Progenitor cell of endocrine pancreas (in vitro differentiated cells): ENCODE measurements at regions not wholly inside any gene's neighbourhood (a gene's known extent, or its start where the extent isn't known, plus 50 kb on each side); places are given as distances from the start of the nearest gene placed in this dataset.

Source experiments
- DNase-seq: peaks from one replicate; pipeline ENCODE4 v3.0.0; 2021; ENCODE audit warnings: low spot score; ENCODE audit not compliant: unreplicated experiment
- H3K27ac Mint-ChIP-seq: 2 replicates; pipeline ENCODE4 v1.8.0; 2021; ENCODE audit warnings: mild to moderate bottlenecking, moderate library complexity, mixed read lengths
- H3K27me3 Mint-ChIP-seq: 2 replicates; pipeline ENCODE4 v1.8.0; 2021; ENCODE audit warnings: mixed read lengths
- H3K36me3 Mint-ChIP-seq: 2 replicates; pipeline ENCODE4 v1.8.0; 2022; ENCODE audit warnings: mixed read lengths; ENCODE audit not compliant: insufficient read depth
- H3K4me1 Mint-ChIP-seq: 2 replicates; pipeline ENCODE4 v1.8.0; 2021; ENCODE audit warnings: low read depth, mixed read lengths
- H3K4me3 Mint-ChIP-seq: 2 replicates; pipeline ENCODE4 v1.8.0; 2021; ENCODE audit warnings: low read depth, mild to moderate bottlenecking, moderate library complexity, mixed read lengths
- H3K9me3 Mint-ChIP-seq: 2 replicates; pipeline ENCODE4 v1.8.0; 2021; ENCODE audit warnings: low read depth, mixed read lengths
- TF ChIP-seq, protein P1 (sequence below): fragments of 200-600 bp; sonication (generic); IDR thresholded peaks from one replicate; pipeline ENCODE4 v1.5.0; 2021; ENCODE audit warnings: antibody characterized with exemption, mild to moderate bottlenecking; ENCODE audit not compliant: unreplicated experiment

DNA sequence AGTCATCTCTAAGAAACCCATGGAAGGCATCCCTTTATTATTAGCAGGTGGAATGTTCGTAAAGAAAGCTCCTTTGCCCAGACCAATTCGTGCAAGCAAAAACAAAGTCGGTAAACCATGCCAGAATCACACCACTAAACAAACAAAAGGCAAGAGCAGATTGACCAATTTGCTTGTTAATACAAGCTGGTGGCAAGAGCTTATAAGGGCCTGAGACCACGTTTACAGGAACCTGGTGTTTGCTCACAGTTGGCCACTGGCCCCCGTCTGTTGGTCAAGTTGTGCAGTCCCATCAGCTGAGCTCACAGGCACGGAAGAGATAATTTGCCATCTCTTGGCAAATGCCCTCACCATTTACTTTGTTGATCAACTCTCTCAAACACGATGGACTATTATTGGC lies 342.2 kb upstream of the MKI67 start:
- H3K36me3 Mint-ChIP-seq = no peaks in the 10 kb centered on the region
- H3K27me3 Mint-ChIP-seq = peaks cover 11% of the 10 kb centered on the region
- no peaks in the 10 kb centered on the region for H3K9me3 Mint-ChIP-seq
- H3K4me1 Mint-ChIP-seq = no peaks in the 10 kb centered on the region
- TF ChIP-seq, protein P1, sequence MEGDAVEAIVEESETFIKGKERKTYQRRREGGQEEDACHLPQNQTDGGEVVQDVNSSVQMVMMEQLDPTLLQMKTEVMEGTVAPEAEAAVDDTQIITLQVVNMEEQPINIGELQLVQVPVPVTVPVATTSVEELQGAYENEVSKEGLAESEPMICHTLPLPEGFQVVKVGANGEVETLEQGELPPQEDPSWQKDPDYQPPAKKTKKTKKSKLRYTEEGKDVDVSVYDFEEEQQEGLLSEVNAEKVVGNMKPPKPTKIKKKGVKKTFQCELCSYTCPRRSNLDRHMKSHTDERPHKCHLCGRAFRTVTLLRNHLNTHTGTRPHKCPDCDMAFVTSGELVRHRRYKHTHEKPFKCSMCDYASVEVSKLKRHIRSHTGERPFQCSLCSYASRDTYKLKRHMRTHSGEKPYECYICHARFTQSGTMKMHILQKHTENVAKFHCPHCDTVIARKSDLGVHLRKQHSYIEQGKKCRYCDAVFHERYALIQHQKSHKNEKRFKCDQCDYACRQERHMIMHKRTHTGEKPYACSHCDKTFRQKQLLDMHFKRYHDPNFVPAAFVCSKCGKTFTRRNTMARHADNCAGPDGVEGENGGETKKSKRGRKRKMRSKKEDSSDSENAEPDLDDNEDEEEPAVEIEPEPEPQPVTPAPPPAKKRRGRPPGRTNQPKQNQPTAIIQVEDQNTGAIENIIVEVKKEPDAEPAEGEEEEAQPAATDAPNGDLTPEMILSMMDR = no peak
- H3K27ac Mint-ChIP-seq = no peak overlapping the region
- no peak for DNase-seq
- H3K4me3 Mint-ChIP-seq = no peak overlapping the region

DNA sequence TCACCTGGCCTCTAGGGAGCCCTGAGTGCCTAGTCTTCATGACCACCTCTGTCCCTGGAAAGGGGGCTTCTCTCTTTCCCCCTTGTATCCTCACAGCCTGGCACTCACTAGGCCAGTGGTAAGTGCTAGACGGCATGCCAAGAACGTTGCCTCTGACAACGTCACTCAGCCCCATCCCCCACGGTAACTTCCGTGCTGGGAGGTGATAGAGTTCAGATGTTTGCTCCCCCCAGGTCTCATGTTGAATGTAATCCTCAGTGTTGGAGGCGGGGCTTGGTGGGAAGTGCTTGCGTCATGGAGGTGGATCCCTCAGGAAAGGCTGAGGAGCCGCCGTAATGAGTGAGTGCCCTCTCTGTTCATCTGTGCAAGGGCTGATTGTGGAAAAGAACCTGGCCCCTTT lies 343.3 kb upstream of the MKI67 start:
- H3K9me3 Mint-ChIP-seq = no peaks in the 10 kb centered on the region
- peaks cover 3% of the 10 kb centered on the region for H3K27me3 Mint-ChIP-seq
- DNase-seq = no peak
- H3K36me3 Mint-ChIP-seq = no peaks in the 10 kb centered on the region
- no peak overlapping the region for H3K4me3 Mint-ChIP-seq
- no peak overlapping the region for H3K27ac Mint-ChIP-seq
- TF ChIP-seq, protein P1 = no peak
- H3K4me1 Mint-ChIP-seq = no peaks in the 10 kb centered on the region

DNA sequence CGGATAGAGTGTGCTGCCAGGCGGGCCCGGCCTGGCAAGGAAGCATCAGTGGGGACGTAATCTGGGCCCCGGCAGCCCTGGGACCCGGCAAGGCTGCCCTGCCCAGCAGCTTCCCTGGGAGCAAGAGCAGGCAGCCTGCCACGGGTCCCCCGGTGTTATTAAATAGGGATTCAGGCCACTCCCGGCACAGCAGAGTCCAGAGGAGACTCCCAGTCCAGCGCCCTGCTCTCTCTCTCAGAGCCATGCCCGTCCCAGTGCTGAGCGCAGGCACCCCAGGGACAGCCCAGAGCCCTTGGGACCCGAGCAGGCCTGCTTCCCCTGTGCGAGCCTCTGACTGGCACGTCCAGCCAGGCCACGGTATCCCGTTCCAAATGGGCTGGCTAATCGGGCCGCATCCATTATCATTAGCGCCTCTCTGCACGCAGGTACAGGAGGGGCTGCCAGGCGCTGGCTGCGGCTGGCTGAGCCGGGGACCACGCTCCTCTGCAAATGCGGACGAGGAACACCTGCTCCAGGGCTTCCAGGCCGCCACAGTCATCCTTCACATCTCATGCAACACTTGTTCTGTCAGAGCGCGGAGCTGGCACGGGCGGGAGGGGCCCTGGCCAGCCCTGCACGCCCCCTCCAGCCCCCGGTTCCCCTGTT lies 344.2 kb upstream of the MKI67 start:
- H3K27ac Mint-ChIP-seq = no peak overlapping the region
- H3K9me3 Mint-ChIP-seq = no peaks in the 10 kb centered on the region
- H3K4me3 Mint-ChIP-seq = no peak overlapping the region
- no peak for DNase-seq
- H3K36me3 Mint-ChIP-seq = no peaks in the 10 kb centered on the region
- TF ChIP-seq, protein P1 = no peak
- H3K27me3 Mint-ChIP-seq = no peaks in the 10 kb centered on the region
- no peaks in the 10 kb centered on the region for H3K4me1 Mint-ChIP-seq

DNA sequence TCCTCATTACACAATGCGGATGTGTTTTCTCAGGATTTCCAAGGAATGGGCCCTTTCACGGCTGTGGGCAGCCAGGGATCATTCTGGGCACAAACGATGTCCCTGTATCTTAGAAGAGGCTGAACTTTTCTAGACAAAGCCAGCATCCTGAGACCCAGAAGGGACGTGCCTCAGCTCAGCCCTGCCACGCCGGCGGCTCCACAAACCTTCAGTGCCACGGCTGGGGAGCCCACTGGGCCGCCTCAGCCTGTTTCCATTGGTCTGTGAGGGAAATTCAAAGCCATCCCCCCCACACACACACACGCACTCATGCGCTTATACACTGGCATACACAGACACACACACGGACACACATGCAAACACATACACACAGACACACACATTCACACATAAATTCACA lies 344.9 kb upstream of the MKI67 start:
- Mint-ChIP-seq H3K27me3 (no peaks in the 10 kb centered on the region), H3K27ac (no peak overlapping the region), H3K36me3 (no peaks in the 10 kb centered on the region), H3K9me3 (no peaks in the 10 kb centered on the region), H3K4me3 (no peak overlapping the region), H3K4me1 (no peaks in the 10 kb centered on the region)
- TF ChIP-seq, protein P1 = no peak
- no peak for DNase-seq

DNA sequence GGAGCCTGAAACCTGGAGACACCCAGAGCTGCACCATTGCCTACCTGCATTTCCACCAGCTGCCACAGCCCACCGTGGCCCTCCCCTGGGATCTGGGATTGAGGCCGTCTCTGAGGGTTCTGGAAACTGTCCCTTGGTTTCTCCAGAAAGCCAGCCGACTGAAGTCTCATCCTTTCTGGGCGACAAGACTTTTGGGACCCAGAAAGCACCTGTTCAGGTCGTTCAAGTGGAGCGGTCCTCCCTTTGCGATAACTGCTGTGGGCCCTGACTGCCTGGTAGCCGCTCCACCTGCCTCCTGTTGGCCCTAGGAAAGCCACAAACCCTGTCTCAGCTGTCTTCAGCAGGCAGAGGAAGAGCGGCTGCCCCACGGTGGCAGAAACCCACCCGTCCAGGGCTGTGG lies 346.0 kb upstream of the MKI67 start:
- H3K27me3 Mint-ChIP-seq = no peaks in the 10 kb centered on the region
- no peak overlapping the region for H3K27ac Mint-ChIP-seq
- no peak overlapping the region for H3K4me3 Mint-ChIP-seq
- no peaks in the 10 kb centered on the region for H3K36me3 Mint-ChIP-seq
- no peaks in the 10 kb centered on the region for H3K4me1 Mint-ChIP-seq
- no peaks in the 10 kb centered on the region for H3K9me3 Mint-ChIP-seq
- TF ChIP-seq, protein P1 = no peak
- DNase-seq = no peak
